ENCODE measurements at regions not wholly inside any gene's neighbourhood (a gene's known extent, or its start where the extent isn't known, plus 50 kb on each side); places are given as distances from the start of the nearest gene placed in this dataset.

GRCh38 chr6:134614606-134615485, 296.9 kb upstream of the SGK1 start:
- TF ChIP-seq CTCF (conservative IDR thresholded peaks at IDR 0.05; ENCODE audit: low read length), result no peak
- TF ChIP-seq EZH2phosphoT487 (IDR thresholded peaks at IDR 0.05; ENCODE audit: borderline replicate concordance), result no peak

Data from Loucy (cell line).